ENCODE measurements at regions not wholly inside any gene's neighbourhood (a gene's known extent, or its start where the extent isn't known, plus 50 kb on each side); places are given as distances from the start of the nearest gene placed in this dataset.

DNA sequence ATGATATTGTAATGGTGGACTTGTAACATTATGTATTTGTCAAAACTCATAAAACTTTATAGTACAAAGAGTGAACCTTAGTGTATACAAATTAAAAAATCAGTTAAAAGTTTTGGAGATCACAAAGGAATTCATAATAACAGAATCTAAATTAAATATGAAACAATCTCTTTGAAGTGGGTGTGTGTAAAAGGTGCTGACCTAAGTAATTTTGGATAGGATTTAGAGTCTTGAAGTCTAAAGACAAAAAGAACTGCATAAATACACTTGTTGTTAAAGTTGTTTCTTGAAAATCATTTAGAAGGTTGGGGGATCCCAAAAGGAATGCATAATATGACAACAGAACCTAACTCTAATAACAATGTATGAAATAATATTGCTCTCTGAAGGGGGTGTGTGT is 295.5 kb downstream of the PRR16 start:
- TF ChIP-seq, protein P1, sequence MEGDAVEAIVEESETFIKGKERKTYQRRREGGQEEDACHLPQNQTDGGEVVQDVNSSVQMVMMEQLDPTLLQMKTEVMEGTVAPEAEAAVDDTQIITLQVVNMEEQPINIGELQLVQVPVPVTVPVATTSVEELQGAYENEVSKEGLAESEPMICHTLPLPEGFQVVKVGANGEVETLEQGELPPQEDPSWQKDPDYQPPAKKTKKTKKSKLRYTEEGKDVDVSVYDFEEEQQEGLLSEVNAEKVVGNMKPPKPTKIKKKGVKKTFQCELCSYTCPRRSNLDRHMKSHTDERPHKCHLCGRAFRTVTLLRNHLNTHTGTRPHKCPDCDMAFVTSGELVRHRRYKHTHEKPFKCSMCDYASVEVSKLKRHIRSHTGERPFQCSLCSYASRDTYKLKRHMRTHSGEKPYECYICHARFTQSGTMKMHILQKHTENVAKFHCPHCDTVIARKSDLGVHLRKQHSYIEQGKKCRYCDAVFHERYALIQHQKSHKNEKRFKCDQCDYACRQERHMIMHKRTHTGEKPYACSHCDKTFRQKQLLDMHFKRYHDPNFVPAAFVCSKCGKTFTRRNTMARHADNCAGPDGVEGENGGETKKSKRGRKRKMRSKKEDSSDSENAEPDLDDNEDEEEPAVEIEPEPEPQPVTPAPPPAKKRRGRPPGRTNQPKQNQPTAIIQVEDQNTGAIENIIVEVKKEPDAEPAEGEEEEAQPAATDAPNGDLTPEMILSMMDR (IDR thresholded peaks at IDR 0.05): no peak
- TF ChIP-seq POLR2A (IDR thresholded peaks at IDR 0.05): no peak
